ENCODE measurements at regions not wholly inside any gene's neighbourhood (a gene's known extent, or its start where the extent isn't known, plus 50 kb on each side); places are given as distances from the start of the nearest gene placed in this dataset.

DNA sequence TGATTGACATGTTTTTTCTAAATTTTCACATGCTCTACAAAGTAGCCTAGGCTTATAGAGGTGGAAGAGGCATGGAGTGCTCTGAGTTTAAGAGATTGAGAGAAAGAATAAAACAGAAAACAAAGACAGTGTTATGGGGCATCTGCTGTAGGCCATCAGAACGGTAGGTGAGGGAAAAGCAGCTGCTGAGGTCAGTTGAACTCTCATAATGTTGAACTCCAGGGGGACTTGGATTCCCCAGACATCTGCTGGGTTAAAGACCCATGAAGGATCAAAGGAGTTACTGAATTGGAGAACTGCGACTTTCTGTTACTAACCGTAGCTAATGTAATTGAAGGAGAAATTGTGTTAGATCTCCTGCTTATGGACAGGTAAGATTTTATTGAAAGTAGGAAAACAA, 333.9 kb downstream of the TFAP2B start:
- TF ChIP-seq, protein P1, sequence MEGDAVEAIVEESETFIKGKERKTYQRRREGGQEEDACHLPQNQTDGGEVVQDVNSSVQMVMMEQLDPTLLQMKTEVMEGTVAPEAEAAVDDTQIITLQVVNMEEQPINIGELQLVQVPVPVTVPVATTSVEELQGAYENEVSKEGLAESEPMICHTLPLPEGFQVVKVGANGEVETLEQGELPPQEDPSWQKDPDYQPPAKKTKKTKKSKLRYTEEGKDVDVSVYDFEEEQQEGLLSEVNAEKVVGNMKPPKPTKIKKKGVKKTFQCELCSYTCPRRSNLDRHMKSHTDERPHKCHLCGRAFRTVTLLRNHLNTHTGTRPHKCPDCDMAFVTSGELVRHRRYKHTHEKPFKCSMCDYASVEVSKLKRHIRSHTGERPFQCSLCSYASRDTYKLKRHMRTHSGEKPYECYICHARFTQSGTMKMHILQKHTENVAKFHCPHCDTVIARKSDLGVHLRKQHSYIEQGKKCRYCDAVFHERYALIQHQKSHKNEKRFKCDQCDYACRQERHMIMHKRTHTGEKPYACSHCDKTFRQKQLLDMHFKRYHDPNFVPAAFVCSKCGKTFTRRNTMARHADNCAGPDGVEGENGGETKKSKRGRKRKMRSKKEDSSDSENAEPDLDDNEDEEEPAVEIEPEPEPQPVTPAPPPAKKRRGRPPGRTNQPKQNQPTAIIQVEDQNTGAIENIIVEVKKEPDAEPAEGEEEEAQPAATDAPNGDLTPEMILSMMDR (IDR thresholded peaks at IDR 0.05; ENCODE audit: low read length), result no peak
- TF ChIP-seq EZH2 (optimal IDR thresholded peaks at IDR 0.05; ENCODE audit: low read depth, low read length), result no peak
